PC-3 (cell line): ENCODE measurements at regions not wholly inside any gene's neighbourhood (a gene's known extent, or its start where the extent isn't known, plus 50 kb on each side); places are given as distances from the start of the nearest gene placed in this dataset.
"Not testable (repeated sequence)": the region's sequence is repeated elsewhere in the genome, so short reads cannot be mapped to it uniquely, and the experiment has no call there.

Experiments used
- CTCF ChIP-seq: fragments of 300-600 bp; sonication (generic); conservative IDR thresholded peaks from 2 replicates; pipeline ENCODE4 v1.5.1; 2017; ENCODE audit warnings: antibody characterized with exemption, low read depth, mild to moderate bottlenecking, low read length
- EZH2 ChIP-seq: fragments of 300-600 bp; sonication (generic); IDR thresholded peaks from one replicate; pipeline ENCODE4 v1.6.1; 2017; ENCODE audit warnings: antibody characterized with exemption, mild to moderate bottlenecking, low read length; ENCODE audit not compliant: unreplicated experiment
- EZH2phosphoT487 ChIP-seq: fragments of 300-600 bp; sonication (generic); IDR thresholded peaks from 2 replicates; pipeline ENCODE4 v1.6.1; 2018; ENCODE audit warnings: mild to moderate bottlenecking, antibody characterized with exemption, low read length, borderline replicate concordance

GRCh38 chrX:63168949-63169348 is 182.2 kb downstream of the SPIN4 start:
- TF ChIP-seq CTCF, EZH2, EZH2phosphoT487: not testable (repeated sequence)
